Omental fat pad (tissue), 3 donors: ENCODE measurements at regions not wholly inside any gene's neighbourhood (a gene's known extent, or its start where the extent isn't known, plus 50 kb on each side); places are given as distances from the start of the nearest gene placed in this dataset.

Source experiments
- ATAC-seq: fragments of 150-250 bp; one replicate; pipeline ENCODE4 v1.9.1; 2016; ENCODE audit warnings: mild to moderate bottlenecking, moderate library complexity; ENCODE audit not compliant: low FRiP score
- DNase-seq: peaks from one replicate; pipeline ENCODE4 v3.0.0-alpha.2; 2019; ENCODE audit warnings: low spot score
- TF ChIP-seq, protein P1 (sequence below), 3 donors: fragments of 450-650 bp; IDR thresholded peaks; one replicate each; pipeline ENCODE4 v1.5.1; 2016 to 2017; ENCODE audit warnings: antibody characterized with exemption in 3 of 3, mild to moderate bottlenecking in 3 of 3, moderate library complexity in 2 of 3

DNA sequence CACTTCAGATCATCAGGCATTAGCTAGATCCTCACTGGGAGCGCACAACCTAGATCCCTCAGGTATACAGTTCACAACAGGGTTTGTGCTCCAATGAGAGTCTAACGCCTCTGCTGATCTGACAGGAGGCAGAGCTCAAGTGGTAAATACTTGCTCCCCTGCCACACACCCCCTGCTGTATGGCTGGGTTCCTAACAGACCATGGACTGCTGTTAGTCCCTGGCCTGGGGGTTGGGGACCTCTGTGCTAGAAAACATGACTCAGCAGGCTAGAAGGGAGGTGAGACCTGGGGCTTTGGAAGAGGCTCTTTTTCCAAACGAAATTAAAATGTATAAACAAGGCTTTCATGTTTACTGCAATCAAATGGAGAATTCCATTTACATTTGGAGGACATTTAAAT is 691.1 kb downstream of the FLRT2 start:
- ATAC-seq (no peak), DNase-seq (no peak)
- TF ChIP-seq, protein P1, sequence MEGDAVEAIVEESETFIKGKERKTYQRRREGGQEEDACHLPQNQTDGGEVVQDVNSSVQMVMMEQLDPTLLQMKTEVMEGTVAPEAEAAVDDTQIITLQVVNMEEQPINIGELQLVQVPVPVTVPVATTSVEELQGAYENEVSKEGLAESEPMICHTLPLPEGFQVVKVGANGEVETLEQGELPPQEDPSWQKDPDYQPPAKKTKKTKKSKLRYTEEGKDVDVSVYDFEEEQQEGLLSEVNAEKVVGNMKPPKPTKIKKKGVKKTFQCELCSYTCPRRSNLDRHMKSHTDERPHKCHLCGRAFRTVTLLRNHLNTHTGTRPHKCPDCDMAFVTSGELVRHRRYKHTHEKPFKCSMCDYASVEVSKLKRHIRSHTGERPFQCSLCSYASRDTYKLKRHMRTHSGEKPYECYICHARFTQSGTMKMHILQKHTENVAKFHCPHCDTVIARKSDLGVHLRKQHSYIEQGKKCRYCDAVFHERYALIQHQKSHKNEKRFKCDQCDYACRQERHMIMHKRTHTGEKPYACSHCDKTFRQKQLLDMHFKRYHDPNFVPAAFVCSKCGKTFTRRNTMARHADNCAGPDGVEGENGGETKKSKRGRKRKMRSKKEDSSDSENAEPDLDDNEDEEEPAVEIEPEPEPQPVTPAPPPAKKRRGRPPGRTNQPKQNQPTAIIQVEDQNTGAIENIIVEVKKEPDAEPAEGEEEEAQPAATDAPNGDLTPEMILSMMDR (IDR thresholded peaks at IDR 0.05) = no peak

DNA sequence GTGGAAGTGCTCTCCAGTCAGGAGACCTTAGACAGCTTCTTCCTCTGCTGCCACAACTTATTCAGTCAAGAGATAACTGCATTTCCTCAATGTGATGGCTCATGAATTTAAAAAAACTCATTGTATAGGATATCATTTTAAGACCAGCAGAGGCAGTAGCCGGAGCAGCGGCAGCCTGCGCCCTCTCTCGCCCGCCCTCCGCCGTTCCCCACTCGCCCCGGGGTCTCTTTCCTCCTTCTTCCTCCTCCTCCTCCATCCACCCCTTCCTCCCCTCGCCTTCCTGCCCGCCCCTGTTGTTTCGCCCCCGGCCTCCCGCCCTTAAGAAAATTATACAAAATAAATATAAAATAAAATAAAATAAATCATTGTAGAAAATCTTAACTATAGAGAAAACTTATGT is 687.6 kb downstream of the FLRT2 start:
- no peak for DNase-seq
- TF ChIP-seq, protein P1 (IDR thresholded peaks at IDR 0.05) = no peak
- ATAC-seq = no peak

DNA sequence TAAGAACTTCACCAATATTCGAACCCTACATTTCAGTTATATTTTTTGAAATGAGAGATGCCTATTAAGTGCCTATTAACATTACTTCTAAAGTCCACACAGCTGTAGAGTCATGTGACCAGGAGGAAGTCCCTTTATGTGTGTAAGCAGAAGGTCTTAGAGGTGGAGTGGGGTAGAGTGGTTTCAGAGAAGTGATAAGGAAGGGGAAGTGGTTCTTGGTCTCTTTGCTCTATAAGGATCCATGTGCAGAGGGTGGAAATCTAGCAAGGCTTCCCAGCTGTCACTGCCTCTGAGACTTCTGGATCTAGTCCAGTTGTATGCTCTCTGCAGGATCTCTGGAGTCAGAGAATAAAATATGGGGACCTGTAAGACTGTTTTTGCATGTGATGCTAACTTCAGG is 673.9 kb downstream of the FLRT2 start:
- TF ChIP-seq, protein P1 (IDR thresholded peaks at IDR 0.05) = no peak
- ATAC-seq (no peak), DNase-seq (no peak)

DNA sequence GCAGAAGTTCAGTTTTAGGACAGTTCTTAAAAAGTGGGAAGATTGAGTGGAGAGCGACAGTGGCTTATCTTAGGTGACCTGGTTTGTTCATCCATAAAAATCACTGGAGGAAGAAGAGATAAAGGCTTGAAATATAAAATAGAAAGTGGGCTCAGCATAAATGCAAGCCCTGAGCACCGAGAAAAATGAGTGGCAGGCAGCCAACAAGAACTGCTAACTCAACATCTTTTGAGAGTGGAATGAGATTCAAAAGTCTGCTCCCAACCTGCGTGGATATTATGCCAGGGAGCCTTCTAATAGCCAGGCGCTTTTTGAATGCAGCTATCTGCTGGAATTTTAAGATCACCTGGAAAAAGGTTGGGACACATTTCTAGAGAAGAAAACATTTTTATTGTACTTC is 666.5 kb downstream of the FLRT2 start:
- TF ChIP-seq, protein P1 (IDR thresholded peaks at IDR 0.05) = no peak
- DNase-seq (no peak), ATAC-seq (no peak)

DNA sequence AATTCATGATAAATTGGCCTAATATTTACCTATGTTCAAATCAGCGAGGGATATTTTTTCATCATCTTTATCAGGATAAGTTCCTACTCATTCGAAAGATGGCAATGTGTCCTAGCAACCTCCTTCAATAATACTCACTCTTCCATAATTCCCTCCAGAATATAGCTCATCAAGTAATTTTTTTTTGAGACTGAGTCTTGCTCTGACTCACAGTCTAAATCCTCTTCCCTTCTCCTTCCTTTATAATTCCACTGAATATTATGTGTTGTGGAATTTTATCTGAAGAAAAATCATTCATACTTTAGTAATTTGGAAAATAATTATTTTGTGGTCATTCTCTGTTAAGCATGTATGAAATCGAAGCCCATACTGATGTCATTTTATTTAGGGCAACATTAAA is 663.8 kb downstream of the FLRT2 start:
- no peak for DNase-seq
- TF ChIP-seq, protein P1 (IDR thresholded peaks at IDR 0.05) = no peak
- ATAC-seq = no peak

DNA sequence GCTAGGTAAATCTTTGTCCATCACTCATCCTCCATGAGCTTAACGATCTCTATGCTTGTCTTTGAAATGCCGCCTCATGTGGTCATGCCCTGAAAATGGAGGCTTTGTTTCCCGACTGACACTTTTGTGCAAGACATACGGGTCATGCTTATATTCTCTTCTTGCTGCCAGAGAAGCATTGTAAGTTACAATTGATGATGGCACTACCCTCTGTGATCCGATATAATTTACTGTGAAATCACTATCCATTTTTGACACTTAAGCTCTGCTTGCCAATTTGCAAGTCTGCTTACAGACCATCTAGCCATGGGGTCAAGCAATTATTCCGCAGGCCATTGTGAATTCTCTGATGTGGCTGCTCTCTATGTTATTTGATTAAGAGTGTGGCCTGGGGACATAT is 650.0 kb downstream of the FLRT2 start:
- TF ChIP-seq, protein P1 (IDR thresholded peaks at IDR 0.05) = no peak
- DNase-seq = no peak
- ATAC-seq = no peak

DNA sequence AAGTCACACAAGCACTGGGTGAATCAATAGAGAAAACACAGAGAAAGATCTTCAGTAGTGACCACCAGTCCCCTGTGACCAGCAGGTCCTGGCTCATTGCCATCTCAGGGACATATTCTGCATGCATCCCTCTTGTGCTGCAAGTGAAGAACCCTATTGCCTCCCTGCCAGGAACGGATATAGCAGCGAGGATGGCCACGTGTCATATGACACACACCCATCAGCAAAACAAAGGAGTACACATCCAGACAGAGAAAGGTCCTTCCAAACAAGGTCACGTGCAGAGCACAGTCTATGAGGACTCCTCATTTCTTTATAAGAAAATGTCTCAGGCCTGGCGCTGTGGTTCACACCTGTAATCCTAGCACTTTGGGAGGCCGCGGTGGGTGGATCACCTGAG is 638.4 kb downstream of the FLRT2 start:
- no peak for DNase-seq
- TF ChIP-seq, protein P1 (IDR thresholded peaks at IDR 0.05) = no peak
- no peak for ATAC-seq
